ENCODE measurements at regions not wholly inside any gene's neighbourhood (a gene's known extent, or its start where the extent isn't known, plus 50 kb on each side); places are given as distances from the start of the nearest gene placed in this dataset.

DNA sequence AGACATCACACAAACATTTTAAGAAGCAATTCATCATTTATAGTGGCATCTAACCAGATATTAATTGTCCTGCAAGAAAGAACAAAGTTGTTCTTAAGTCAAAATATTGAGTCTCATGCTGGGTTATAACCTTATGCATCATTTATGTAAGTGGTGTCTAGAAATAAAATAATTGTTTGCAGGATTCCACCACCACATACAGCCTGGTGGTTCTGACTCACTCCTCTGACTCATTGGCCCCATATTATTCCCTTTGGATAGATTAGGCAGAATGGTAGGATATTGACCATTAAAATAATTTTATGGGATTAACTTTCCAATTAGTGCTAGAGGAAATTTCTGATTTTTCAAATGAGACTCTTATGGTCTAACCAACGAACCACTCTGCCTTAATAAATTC is 384.5 kb downstream of the GRXCR1 start:
- WGBS (ENCODE audit: insufficient coverage) = no CpG with 5 or more reads among the region's 1 CpG
- Histone ChIP-seq H3K4me3 (ENCODE audit: low read length) (no peak overlapping the region), H3K27ac (ENCODE audit: low read length) (no peak overlapping the region), H3K4me1 (ENCODE audit: control insufficient read depth, insufficient read depth, low read length) (no peaks in the 10 kb centered on the region), H3K36me3 (ENCODE audit: control insufficient read depth, insufficient read depth, low read length) (no peaks in the 10 kb centered on the region), H3K27me3 (ENCODE audit: control insufficient read depth, insufficient read depth, low read length) (no peaks in the 10 kb centered on the region), H3K9me3 (replicated peaks; ENCODE audit: control insufficient read depth, low read depth, low read length) (peaks cover 2% of the 10 kb centered on the region)
- no peak for DNase-seq

DNA sequence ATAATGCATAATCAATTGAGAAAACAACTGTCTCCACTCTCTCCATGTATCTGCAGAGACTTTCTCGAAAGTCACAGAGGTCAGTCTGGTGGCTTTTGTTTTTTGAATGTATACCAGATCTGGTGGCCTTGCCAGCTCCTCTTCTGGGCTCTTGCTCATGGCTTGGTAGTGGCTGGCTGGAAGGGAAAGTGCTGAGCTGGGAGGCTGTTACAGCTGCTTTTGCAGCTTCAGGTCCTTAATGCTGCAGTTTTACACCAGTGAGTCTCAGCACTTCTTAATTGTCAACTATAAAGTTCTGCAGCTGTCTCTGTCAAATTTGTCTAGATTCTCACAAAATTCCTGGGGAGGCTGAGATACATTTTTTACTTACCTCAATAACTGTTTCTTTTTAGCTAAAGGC is 390.0 kb downstream of the GRXCR1 start:
- Histone ChIP-seq H3K9me3 (replicated peaks; ENCODE audit: control insufficient read depth, low read depth, low read length) (no peaks in the 10 kb centered on the region), H3K27me3 (ENCODE audit: control insufficient read depth, insufficient read depth, low read length) (no peaks in the 10 kb centered on the region), H3K4me1 (ENCODE audit: control insufficient read depth, insufficient read depth, low read length) (no peaks in the 10 kb centered on the region), H3K27ac (ENCODE audit: low read length) (no peak overlapping the region), H3K4me3 (ENCODE audit: low read length) (no peak overlapping the region), H3K36me3 (ENCODE audit: control insufficient read depth, insufficient read depth, low read length) (no peaks in the 10 kb centered on the region)
- no peak for DNase-seq
- no CpG with 5 or more reads among the region's 1 CpG for WGBS (ENCODE audit: insufficient coverage)

DNA sequence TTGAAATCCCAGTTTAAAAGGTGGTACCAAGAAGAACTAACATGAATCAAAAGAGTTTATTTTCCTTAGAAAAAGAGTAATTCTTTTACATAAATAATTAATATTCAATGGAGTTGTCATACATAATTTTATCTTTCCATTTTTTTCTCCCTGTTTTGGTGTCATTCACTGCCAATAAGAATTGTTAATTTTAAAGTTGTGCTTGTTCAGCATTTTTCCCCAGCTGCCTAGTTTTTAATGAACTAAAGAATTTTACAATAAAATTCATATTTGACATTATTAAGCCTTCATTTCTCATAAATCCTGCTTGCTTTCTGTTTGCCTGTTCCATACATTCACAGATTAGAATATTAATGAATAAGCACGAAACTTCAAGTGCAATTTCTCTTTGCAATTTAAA is 393.6 kb downstream of the GRXCR1 start:
- no peak for DNase-seq
- Histone ChIP-seq H3K27ac (ENCODE audit: low read length) (no peak overlapping the region), H3K4me3 (ENCODE audit: low read length) (no peak overlapping the region), H3K9me3 (replicated peaks; ENCODE audit: control insufficient read depth, low read depth, low read length) (no peaks in the 10 kb centered on the region), H3K4me1 (ENCODE audit: control insufficient read depth, insufficient read depth, low read length) (no peaks in the 10 kb centered on the region), H3K27me3 (ENCODE audit: control insufficient read depth, insufficient read depth, low read length) (no peaks in the 10 kb centered on the region), H3K36me3 (ENCODE audit: control insufficient read depth, insufficient read depth, low read length) (no peaks in the 10 kb centered on the region)
- WGBS (ENCODE audit: insufficient coverage) = no CpG with 5 or more reads among the region's 1 CpG

DNA sequence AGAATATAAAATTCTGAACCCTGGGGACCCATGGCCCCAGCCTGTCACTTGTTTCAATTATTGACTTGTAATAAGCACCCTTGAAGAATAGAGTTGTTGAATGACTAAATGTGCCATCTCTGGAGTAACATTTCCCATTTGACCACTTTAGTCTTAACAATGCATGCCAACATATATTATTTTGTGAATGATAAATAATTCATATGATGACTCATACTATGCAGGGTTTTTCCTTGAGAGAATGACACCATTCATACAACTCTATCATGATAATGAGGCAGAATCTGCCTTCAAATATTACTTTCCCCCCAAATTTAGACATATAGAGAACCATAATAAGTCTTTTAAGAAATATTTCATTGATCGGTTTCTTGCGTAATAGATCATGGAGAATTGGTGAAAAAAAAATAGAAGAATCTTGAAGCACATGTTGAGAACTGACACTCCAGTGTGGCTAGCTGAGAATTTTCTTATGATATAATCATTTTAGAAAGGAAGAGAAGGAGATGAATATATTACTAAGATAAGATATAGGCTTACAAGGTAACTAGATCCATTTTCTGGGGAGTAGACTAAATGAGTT is 404.5 kb downstream of the GRXCR1 start:
- H3K9me3 ChIP-seq (replicated peaks; ENCODE audit: control insufficient read depth, low read depth, low read length) = no peaks in the 10 kb centered on the region
- no peak for DNase-seq
- no peaks in the 10 kb centered on the region for H3K36me3 ChIP-seq (ENCODE audit: control insufficient read depth, insufficient read depth, low read length)
- no peak overlapping the region for H3K27ac ChIP-seq (ENCODE audit: low read length)
- no peaks in the 10 kb centered on the region for H3K27me3 ChIP-seq (ENCODE audit: control insufficient read depth, insufficient read depth, low read length)
- H3K4me1 ChIP-seq (ENCODE audit: control insufficient read depth, insufficient read depth, low read length) = no peaks in the 10 kb centered on the region
- no CpG with 5 or more reads among the region's 2 CpGs for whole genome bisulfite sequencing (ENCODE audit: insufficient coverage)
- no peak overlapping the region for H3K4me3 ChIP-seq (ENCODE audit: low read length)

DNA sequence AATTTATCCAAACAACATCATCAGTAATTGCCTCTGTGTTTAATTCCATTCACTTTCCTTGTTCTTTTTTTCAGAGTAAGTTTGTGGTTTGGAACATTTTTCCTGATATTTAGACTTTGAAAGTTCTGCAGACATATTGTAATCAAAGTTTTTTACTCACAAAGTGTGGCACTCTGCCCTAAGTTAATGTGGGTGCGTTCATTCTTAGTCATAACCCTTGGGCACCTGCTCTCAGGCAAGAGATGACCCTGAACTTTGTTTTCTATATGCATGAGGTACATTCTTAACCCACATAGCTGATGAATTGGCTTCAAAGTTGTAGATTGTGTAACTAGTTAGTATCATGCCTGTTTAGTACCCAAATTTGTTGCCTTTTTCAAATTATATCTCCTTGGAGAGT is 424.3 kb downstream of the GRXCR1 start:
- WGBS (ENCODE audit: insufficient coverage) = no CpG with 5 or more reads among the region's 1 CpG
- peaks cover 5% of the 10 kb centered on the region for H3K9me3 ChIP-seq (replicated peaks; ENCODE audit: control insufficient read depth, low read depth, low read length)
- H3K27ac ChIP-seq (ENCODE audit: low read length) = no peak overlapping the region
- no peak overlapping the region for H3K4me3 ChIP-seq (ENCODE audit: low read length)
- no peaks in the 10 kb centered on the region for H3K27me3 ChIP-seq (ENCODE audit: control insufficient read depth, insufficient read depth, low read length)
- no peaks in the 10 kb centered on the region for H3K36me3 ChIP-seq (ENCODE audit: control insufficient read depth, insufficient read depth, low read length)
- DNase-seq = no peak
- H3K4me1 ChIP-seq (ENCODE audit: control insufficient read depth, insufficient read depth, low read length) = no peaks in the 10 kb centered on the region

DNA sequence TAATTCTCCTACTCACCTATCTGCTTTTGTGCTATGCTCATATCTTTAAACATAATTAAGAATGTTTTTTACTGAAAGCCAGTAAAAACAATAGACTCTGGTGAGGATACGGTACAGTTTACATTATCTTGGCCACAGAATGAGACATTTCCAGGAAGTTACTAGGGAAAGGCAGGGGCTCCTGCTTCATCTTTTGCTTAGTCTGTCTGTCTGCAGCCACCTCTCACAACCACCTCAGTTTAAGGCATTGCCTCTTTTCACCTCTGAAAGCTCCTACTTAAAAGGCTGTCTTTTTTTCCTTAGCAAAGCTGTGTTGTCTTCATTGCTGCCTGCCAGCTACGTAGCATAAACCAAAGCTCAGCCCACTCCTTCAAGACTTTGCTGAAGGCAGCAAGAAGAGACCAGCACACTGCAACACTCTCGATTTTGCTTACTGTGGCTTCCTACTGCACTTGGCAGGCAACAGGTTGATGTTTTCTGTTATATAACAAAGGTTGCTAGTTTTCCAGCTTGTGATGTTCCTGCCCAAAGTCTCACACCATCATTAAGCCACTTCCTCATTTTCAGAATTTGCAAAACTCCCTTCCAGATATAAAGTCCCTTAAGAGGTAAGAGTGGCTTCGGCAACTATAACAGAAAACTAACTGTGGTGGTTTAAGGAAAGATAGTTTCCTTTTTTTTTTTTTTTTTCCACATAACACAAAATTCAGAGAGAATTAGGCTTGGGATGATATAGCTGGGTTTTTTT is 432.9 kb downstream of the GRXCR1 start:
- DNase-seq = peak; percentile 0
- 13% methylated on average over 1 of the region's 4 CpGs for WGBS (ENCODE audit: insufficient coverage)
- H3K4me1 ChIP-seq (ENCODE audit: control insufficient read depth, insufficient read depth, low read length) = no peaks in the 10 kb centered on the region
- H3K27ac ChIP-seq (ENCODE audit: low read length) = no peak overlapping the region
- H3K9me3 ChIP-seq (replicated peaks; ENCODE audit: control insufficient read depth, low read depth, low read length) = no peaks in the 10 kb centered on the region
- no peaks in the 10 kb centered on the region for H3K27me3 ChIP-seq (ENCODE audit: control insufficient read depth, insufficient read depth, low read length)
- H3K4me3 ChIP-seq (ENCODE audit: low read length) = no peak overlapping the region
- H3K36me3 ChIP-seq (ENCODE audit: control insufficient read depth, insufficient read depth, low read length) = no peaks in the 10 kb centered on the region

DNA sequence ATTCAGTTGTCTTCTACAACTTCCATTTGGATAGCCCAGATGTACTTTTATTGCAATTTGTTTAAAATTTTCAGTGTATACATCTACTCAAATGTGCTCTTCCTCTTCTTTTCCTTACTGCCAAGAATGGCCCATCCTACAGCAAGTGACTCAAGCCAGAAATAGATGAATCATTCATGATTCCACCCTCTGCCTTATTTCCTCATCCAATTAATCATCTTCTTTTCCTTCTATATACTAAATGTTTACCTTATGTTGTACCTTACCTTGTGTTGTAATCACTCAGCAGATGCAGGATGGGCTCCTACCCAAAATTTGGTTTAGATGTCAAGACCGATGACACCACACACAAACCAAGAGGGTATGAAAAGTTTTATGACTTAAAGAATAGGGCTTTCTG is 437.8 kb downstream of the GRXCR1 start:
- Histone ChIP-seq H3K27me3 (ENCODE audit: control insufficient read depth, insufficient read depth, low read length) (no peaks in the 10 kb centered on the region), H3K9me3 (replicated peaks; ENCODE audit: control insufficient read depth, low read depth, low read length) (no peaks in the 10 kb centered on the region), H3K4me3 (ENCODE audit: low read length) (no peak overlapping the region), H3K27ac (ENCODE audit: low read length) (no peak overlapping the region), H3K4me1 (ENCODE audit: control insufficient read depth, insufficient read depth, low read length) (no peaks in the 10 kb centered on the region), H3K36me3 (ENCODE audit: control insufficient read depth, insufficient read depth, low read length) (no peaks in the 10 kb centered on the region)
- WGBS (ENCODE audit: insufficient coverage) = no CpG with 5 or more reads among the region's 1 CpG
- DNase-seq = no peak

DNA sequence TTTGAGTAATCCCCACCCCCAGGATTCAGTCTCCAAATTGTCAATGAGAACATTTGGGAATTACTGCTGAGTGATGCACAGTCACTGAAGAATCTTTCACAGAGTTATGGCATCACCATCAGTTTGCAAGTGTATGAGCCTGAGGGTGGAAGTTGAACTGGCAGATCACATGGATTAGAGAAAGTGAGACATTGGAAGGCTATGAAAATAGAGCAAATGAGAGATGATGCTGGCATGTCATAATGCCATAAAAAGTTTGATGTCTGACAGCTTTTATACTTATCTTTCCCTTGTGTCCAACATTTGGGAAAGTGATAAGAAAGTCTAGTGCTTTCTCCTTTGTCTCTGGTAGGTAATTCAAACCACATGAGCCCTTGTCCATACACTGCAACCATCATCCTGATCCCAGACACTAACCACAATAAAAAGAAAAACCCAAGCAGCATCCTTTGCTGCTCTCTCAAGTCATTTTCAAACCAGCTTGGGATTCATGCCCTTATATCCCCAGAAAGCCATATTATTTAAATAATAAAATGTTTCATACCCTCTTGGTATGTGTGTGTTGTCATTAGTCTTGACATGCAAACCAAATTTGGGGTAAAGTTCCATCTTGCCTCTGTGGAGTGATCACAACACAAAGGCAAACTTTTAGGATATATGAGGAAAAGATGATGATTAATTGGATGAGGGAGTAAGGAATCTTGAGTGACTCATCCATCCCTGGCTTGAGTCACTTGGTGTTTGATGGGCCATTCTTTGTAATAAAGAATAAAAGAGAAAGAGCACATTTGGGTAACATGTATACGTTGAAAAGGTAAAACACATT is 438.9 kb downstream of the GRXCR1 start:
- Histone ChIP-seq H3K9me3 (replicated peaks; ENCODE audit: control insufficient read depth, low read depth, low read length) (no peaks in the 10 kb centered on the region), H3K27me3 (ENCODE audit: control insufficient read depth, insufficient read depth, low read length) (no peaks in the 10 kb centered on the region), H3K4me1 (ENCODE audit: control insufficient read depth, insufficient read depth, low read length) (no peaks in the 10 kb centered on the region), H3K27ac (ENCODE audit: low read length) (no peak overlapping the region), H3K4me3 (ENCODE audit: low read length) (no peak overlapping the region), H3K36me3 (ENCODE audit: control insufficient read depth, insufficient read depth, low read length) (no peaks in the 10 kb centered on the region)
- WGBS (ENCODE audit: insufficient coverage) = no CpG with 5 or more reads among the region's 1 CpG
- DNase-seq = no peak

DNA sequence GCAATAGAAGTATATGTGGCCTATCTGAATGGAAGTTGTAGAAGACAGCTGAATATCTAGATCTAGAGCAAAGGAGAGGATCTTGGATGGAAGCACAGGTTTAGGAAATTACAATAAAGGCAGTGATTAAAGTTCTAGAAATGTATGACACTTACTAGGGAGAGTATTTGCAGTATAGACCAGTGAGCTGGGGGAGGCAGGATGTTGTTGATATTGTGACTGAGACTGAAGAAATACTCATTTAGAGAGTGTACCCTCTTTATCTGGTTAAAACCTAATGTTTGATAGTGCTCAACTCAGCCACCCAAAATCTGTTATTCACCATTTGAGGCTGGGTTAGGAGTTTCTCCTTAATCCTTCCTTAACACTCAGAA is 439.5 kb downstream of the GRXCR1 start:
- no peaks in the 10 kb centered on the region for H3K9me3 ChIP-seq (replicated peaks; ENCODE audit: control insufficient read depth, low read depth, low read length)
- no peak overlapping the region for H3K4me3 ChIP-seq (ENCODE audit: low read length)
- DNase-seq = no peak
- H3K27me3 ChIP-seq (ENCODE audit: control insufficient read depth, insufficient read depth, low read length) = no peaks in the 10 kb centered on the region
- no peaks in the 10 kb centered on the region for H3K36me3 ChIP-seq (ENCODE audit: control insufficient read depth, insufficient read depth, low read length)
- no peak overlapping the region for H3K27ac ChIP-seq (ENCODE audit: low read length)
- no peaks in the 10 kb centered on the region for H3K4me1 ChIP-seq (ENCODE audit: control insufficient read depth, insufficient read depth, low read length)

DNA sequence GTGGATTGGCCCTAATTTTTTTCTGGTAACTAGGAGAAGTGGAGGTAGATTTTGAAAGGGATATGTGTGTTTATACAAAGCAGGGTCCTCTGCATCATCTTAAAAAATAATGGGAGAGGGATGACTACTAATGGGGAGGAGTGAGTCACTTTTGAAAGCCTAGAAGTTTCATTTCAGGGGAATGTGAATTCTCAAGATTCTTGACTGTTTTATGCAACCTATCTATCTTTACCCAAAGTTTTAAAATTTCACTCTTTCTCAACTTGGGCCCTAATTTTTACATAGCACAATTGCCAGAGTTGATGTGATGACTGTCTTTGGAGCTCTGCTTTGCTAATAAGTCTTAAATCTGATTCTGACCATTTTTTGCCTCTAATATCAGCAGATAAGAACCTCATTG is 445.2 kb downstream of the GRXCR1 start:
- no peaks in the 10 kb centered on the region for H3K9me3 ChIP-seq (replicated peaks; ENCODE audit: control insufficient read depth, low read depth, low read length)
- H3K4me3 ChIP-seq (ENCODE audit: low read length) = no peak overlapping the region
- no peaks in the 10 kb centered on the region for H3K36me3 ChIP-seq (ENCODE audit: control insufficient read depth, insufficient read depth, low read length)
- no peaks in the 10 kb centered on the region for H3K27me3 ChIP-seq (ENCODE audit: control insufficient read depth, insufficient read depth, low read length)
- H3K27ac ChIP-seq (ENCODE audit: low read length) = no peak overlapping the region
- DNase-seq = no peak
- H3K4me1 ChIP-seq (ENCODE audit: control insufficient read depth, insufficient read depth, low read length) = no peaks in the 10 kb centered on the region

Measured in muscle of leg (tissue), 3 donors.